K562 (cell line): ENCODE measurements at regions not wholly inside any gene's neighbourhood (a gene's known extent, or its start where the extent isn't known, plus 50 kb on each side); places are given as distances from the start of the nearest gene placed in this dataset.

Source experiments
- ATAC-seq: fragments of 200-7000 bp; cut with Tn5 transposase; 3 replicates; pipeline ENCODE4 v1.9.1; 2020; ENCODE audit warnings: moderate library complexity
- BruUV-seq: library from RNA; stranded (reverse); fragments of 400-500 nt; replicated peaks from 2 replicates; lab custom pipeline; 2021; lab: Mats Ljungman, UMichigan
- CTCF ChIA-PET: fragments of 300-600 bp; formaldehyde crosslinking; extraction: SDS; loops from one replicate; lab custom pipeline; 2021; ENCODE audit warnings: low intra/inter-chr PET ratio; lab: Yijun Ruan, JAX
- POLR2A ChIA-PET: fragments of 300-600, 350-650 bp; sonication (Branson Sonifier 250); formaldehyde crosslinking; extraction: SDS; loops from one replicate; lab custom pipeline; 2021; ENCODE audit warnings: antibody characterized with exemption, inconsistent platforms; lab: Yijun Ruan, JAX
- DNase-seq, 4 experiments: peaks; one replicate each; pipeline versions ENCODE4 v3.0.0 to v3.0.0-alpha.2; 2011 to 2018; ENCODE audit warnings: low spot score in 3 of 4, mixed read lengths in 3 of 4; ENCODE audit errors: extremely low read depth in 1 of 4
- FAIRE-seq: peaks from 2 replicates; lab custom pipeline; 2011; peaks lifted over from hg19 to GRCh38; lab: Jason Lieb, UNC
- H2AFZ ChIP-seq: 2 replicates; pipeline ENCODE4 v1.6.0; 2011; ENCODE audit warnings: low read depth, low read length, control low read depth, inconsistent platforms
- H3K27ac ChIP-seq: fragments of 200-600 bp; 3 replicates; pipeline ENCODE4 v1.8.0; 2011; ENCODE audit warnings: low read depth, mild to moderate bottlenecking, control low read depth, inconsistent platforms, low read length, moderate library complexity, mixed read lengths; ENCODE audit errors: extremely low read depth
- H3K27me3 ChIP-seq, 2 experiments: fragments of 300-600 bp in 1 of 2; 2 replicates in 1 of 2; 3 replicates in 1 of 2; pipeline versions ENCODE4 v1.6.0 to v1.8.0; 2011; ENCODE audit warnings: inconsistent platforms in 2 of 2, low read length in 2 of 2, mild to moderate bottlenecking in 1 of 2, mixed read lengths in 1 of 2, moderate library complexity in 1 of 2; ENCODE audit not compliant: control insufficient read depth in 2 of 2, insufficient read depth in 2 of 2
- H3K36me3 ChIP-seq: fragments of 300-600 bp; 3 replicates; pipeline ENCODE4 v1.8.0; 2011; ENCODE audit warnings: mild to moderate bottlenecking, low read length, inconsistent platforms; ENCODE audit not compliant: control insufficient read depth, insufficient read depth
- H3K4me1 ChIP-seq, 2 experiments: fragments of 200-600 bp in 1 of 2; replicated peaks in 1 of 2; 2 replicates in 1 of 2; 3 replicates in 1 of 2; pipeline versions ENCODE4 v1.5.1 to v1.8.0; 2011; ENCODE audit warnings: inconsistent platforms in 2 of 2, low read length in 2 of 2, mild to moderate bottlenecking in 1 of 2, mixed read lengths in 1 of 2, moderate library complexity in 1 of 2; ENCODE audit not compliant: control insufficient read depth in 2 of 2, insufficient read depth in 2 of 2
- H3K4me2 ChIP-seq: 2 replicates; pipeline ENCODE4 v1.6.1; 2011; ENCODE audit warnings: low read length, control low read depth, inconsistent platforms, mixed read lengths; ENCODE audit not compliant: insufficient read depth
- H3K4me3 ChIP-seq: fragments of 200-600 bp; sonication (generic), shearing (Covaris generic); 2 replicates; pipeline ENCODE4 v1.5.1; 2016; ENCODE audit warnings: control low read depth, inconsistent platforms
- H3K79me2 ChIP-seq: fragments of 200-600 bp; 3 replicates; pipeline ENCODE4 v1.8.0; 2011; ENCODE audit warnings: low read length, inconsistent platforms; ENCODE audit not compliant: control insufficient read depth, insufficient read depth
- H3K9ac ChIP-seq, 2 experiments: 2 replicates each; pipeline versions ENCODE4 v1.6.0 to v1.6.1; 2011; ENCODE audit warnings: low read depth in 2 of 2, low read length in 2 of 2, control low read depth in 1 of 2, inconsistent platforms in 1 of 2, mild to moderate bottlenecking in 1 of 2, mixed read lengths in 1 of 2; ENCODE audit not compliant: insufficient read depth in 1 of 2
- H3K9me1 ChIP-seq: one replicate; pipeline ENCODE4 v1.6.0; 2011; ENCODE audit warnings: inconsistent platforms, mild to moderate bottlenecking, low read length, moderate library complexity; ENCODE audit not compliant: control insufficient read depth, insufficient read depth
- H3K9me3 ChIP-seq: replicated peaks from 2 replicates; pipeline ENCODE4 v1.5.1; 2011; ENCODE audit warnings: low read depth, low read length, inconsistent platforms; ENCODE audit not compliant: control insufficient read depth, insufficient read depth
- H4K20me1 ChIP-seq: replicated peaks from 2 replicates; pipeline ENCODE4 v1.6.1; 2011; ENCODE audit warnings: low read length, inconsistent platforms, mixed read lengths; ENCODE audit not compliant: control insufficient read depth, insufficient read depth
- DNMT1 ChIP-seq: fragments of 450-650 bp; IDR thresholded peaks from 2 replicates; pipeline ENCODE4 v1.6.1; 2016; ENCODE audit warnings: antibody characterized with exemption, mild to moderate bottlenecking
- ESRRA ChIP-seq: fragments of 450-650 bp; IDR thresholded peaks from 2 replicates; pipeline ENCODE4 v1.6.1; 2014; ENCODE audit warnings: low read depth, mild to moderate bottlenecking, moderate library complexity, borderline replicate concordance
- KLF13 ChIP-seq: fragments of 450-650 bp; IDR thresholded peaks from 2 replicates; pipeline ENCODE4 v1.6.1; 2016; ENCODE audit warnings: missing genetic modification characterization, low read depth, mild to moderate bottlenecking, missing compliant biosample characterization, moderate library complexity, borderline replicate concordance
- LARP7 ChIP-seq: fragments of 450-650 bp; IDR thresholded peaks from 2 replicates; pipeline ENCODE4 v1.6.1; 2016
- NCOA2 ChIP-seq, 2 experiments: fragments of 450-650 bp; IDR thresholded peaks; 2 replicates each; pipeline ENCODE4 v1.6.1; 2018; ENCODE audit warnings: mild to moderate bottlenecking in 2 of 2, moderate library complexity in 1 of 2; ENCODE audit not compliant: partially characterized antibody in 2 of 2
- POLR3A ChIP-seq: IDR thresholded peaks from 2 replicates; pipeline ENCODE4 v1.6.1; 2011; ENCODE audit warnings: borderline replicate concordance, mild to moderate bottlenecking, moderate library complexity; ENCODE audit not compliant: insufficient read length, insufficient read depth; ENCODE audit errors: extremely low read depth
- PTRF ChIP-seq: fragments of 450-650 bp; IDR thresholded peaks from 2 replicates; pipeline ENCODE4 v1.6.1; 2016; ENCODE audit warnings: mild to moderate bottlenecking, missing genetic modification characterization, missing compliant biosample characterization
- RCOR1 ChIP-seq, 2 experiments: IDR thresholded peaks; 2 replicates each; pipeline ENCODE4 v1.6.1; 2012; ENCODE audit warnings: low read depth in 2 of 2, low read length in 2 of 2, borderline replicate concordance in 1 of 2, improper control_type of control experiment in 1 of 2
- THRAP3 ChIP-seq: fragments of 450-650 bp; IDR thresholded peaks from 2 replicates; pipeline ENCODE4 v1.6.1; 2016; ENCODE audit warnings: mild to moderate bottlenecking, inconsistent platforms, borderline replicate concordance
- ZC3H8 ChIP-seq: fragments of 450-650 bp; IDR thresholded peaks from 2 replicates; pipeline ENCODE4 v1.6.1; 2017
- ZNF282 ChIP-seq: sonication (generic); formaldehyde crosslinking; IDR thresholded peaks from 2 replicates; pipeline ENCODE4 v1.8.1; 2023; ENCODE audit warnings: missing genetic modification reagents
- WGBS: fragments of 100-300 bp; shearing (Covaris generic); methylation state at CpG from one replicate; pipeline ENCODE4 v1.1.6; 2016; ENCODE audit warnings: low coverage, mixed read lengths; ENCODE audit not compliant: insufficient coverage; ENCODE audit errors: missing lambda C conversion rate; 5-methylcytosine and 5-hydroxymethylcytosine counted together
- in situ Hi-C: fragments of 300-500 bp; cut with MboI; formaldehyde crosslinking; loops from 4 replicates; pipeline ENCODE4 v1.15.0; 2018; ENCODE audit warnings: inconsistent platforms, mixed read lengths
- intact Hi-C: fragments of 100-400 bp; cut with micrococcal nuclease; formaldehyde crosslinking; loops from 2 replicates; pipeline ENCODE4 v1.14.2; 2022
- TF ChIP-seq, protein P1 (sequence below): sonication (generic); formaldehyde crosslinking; IDR thresholded peaks from 2 replicates; pipeline ENCODE4 v1.8.0; 2022; ENCODE audit warnings: missing genetic modification reagents, mild to moderate bottlenecking, borderline replicate concordance
- TF ChIP-seq, protein P2 (sequence below): fragments of 450-650 bp; IDR thresholded peaks from 2 replicates; pipeline ENCODE4 v1.6.1; 2016; ENCODE audit warnings: low read depth, mild to moderate bottlenecking, moderate library complexity
- TF ChIP-seq, protein P3 (sequence below): fragments of 150-350 bp; IDR thresholded peaks from 2 replicates; pipeline ENCODE4 v1.6.1; 2014; ENCODE audit warnings: low read depth, mild to moderate bottlenecking, low read length, borderline replicate concordance

DNA sequence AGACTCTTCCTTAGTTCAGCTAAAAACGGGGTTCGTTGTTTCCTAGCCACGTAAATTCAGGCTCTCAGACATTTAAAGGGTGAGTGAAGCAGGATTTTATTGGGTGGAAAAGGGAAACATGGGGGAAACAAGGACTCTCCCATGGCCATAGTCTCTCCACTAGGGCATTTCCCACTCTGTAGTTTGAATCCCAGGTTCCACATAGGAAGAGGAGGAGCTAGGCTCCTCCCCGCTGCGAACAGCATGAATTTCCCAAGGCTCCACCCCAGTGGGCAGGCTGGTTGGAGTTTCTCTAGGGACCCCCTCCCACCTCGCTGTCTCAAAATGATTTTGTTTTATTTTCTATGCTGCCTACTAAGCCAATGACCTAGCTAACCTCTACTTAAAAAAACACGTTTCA lies 2170.8 kb upstream of the PCDH20 start (continued):
- TF ChIP-seq ZC3H8: no peak

DNA sequence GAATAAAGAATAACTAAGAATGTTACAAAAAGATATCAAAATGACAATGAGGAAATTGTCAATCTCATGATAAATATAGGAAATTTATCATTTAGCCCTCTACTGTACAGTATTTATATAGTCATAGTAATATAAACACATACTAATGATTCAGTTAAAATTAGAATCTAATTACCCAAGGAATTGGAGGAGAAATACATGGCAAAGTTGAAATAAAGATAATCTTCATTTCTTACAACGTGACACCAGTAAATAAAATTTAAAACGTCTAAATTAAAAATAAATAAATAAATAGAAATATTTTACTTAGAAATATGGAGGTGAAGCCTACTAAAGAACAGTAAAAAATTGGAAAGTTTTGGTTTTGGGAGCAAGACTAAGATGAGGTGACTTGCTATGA lies 2163.1 kb upstream of the PCDH20 start:
- Histone ChIP-seq H3K9me3 (no peaks in the 10 kb centered on the region), H4K20me1 (no peaks in the 10 kb centered on the region), H3K27me3 (no peaks in the 10 kb centered on the region), H3K4me3 (no peak overlapping the region), H3K27ac (no peak overlapping the region), H3K4me1 (no peaks in the 10 kb centered on the region), H3K4me2 (no peak overlapping the region), H3K36me3 (no peaks in the 10 kb centered on the region), H3K9ac (no peak overlapping the region), H2AFZ (no peak overlapping the region), H3K9me1 (no peaks in the 10 kb centered on the region), H3K79me2 (no peaks in the 10 kb centered on the region)
- in situ Hi-C loops: no loop called here
- CTCF ChIA-PET: no interaction called here
- 0% methylated on average over 2 of the region's 2 CpGs for WGBS
- ATAC-seq (no peak), DNase-seq (no peak), FAIRE-seq (no peak)
- BruUV-seq: no TSS peak
- intact Hi-C loops: no loop called here
- POLR2A ChIA-PET: no interaction called here
- TF ChIP-seq THRAP3 (no peak), POLR3A (no peak), DNMT1 (no peak), PTRF (no peak), NCOA2 (IDR thresholded peaks at IDR 0.05; ENCODE audit: partially characterized antibody in 2 of 2) (no peak), KLF13 (tag) (no peak), ESRRA (no peak), RCOR1 (IDR thresholded peaks at IDR 0.05; ENCODE audit: borderline replicate concordance in 1 of 2, low read depth in 2 of 2, low read length in 2 of 2) (no peak), ZNF282 (no peak), LARP7 (no peak)
- TF ChIP-seq, protein P1, sequence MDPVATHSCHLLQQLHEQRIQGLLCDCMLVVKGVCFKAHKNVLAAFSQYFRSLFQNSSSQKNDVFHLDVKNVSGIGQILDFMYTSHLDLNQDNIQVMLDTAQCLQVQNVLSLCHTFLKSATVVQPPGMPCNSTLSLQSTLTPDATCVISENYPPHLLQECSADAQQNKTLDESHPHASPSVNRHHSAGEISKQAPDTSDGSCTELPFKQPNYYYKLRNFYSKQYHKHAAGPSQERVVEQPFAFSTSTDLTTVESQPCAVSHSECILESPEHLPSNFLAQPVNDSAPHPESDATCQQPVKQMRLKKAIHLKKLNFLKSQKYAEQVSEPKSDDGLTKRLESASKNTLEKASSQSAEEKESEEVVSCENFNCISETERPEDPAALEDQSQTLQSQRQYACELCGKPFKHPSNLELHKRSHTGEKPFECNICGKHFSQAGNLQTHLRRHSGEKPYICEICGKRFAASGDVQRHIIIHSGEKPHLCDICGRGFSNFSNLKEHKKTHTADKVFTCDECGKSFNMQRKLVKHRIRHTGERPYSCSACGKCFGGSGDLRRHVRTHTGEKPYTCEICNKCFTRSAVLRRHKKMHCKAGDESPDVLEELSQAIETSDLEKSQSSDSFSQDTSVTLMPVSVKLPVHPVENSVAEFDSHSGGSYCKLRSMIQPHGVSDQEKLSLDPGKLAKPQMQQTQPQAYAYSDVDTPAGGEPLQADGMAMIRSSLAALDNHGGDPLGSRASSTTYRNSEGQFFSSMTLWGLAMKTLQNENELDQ (CRISPR knock-in tag): no peak
- TF ChIP-seq, protein P2, sequence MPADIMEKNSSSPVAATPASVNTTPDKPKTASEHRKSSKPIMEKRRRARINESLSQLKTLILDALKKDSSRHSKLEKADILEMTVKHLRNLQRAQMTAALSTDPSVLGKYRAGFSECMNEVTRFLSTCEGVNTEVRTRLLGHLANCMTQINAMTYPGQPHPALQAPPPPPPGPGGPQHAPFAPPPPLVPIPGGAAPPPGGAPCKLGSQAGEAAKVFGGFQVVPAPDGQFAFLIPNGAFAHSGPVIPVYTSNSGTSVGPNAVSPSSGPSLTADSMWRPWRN: no peak
- TF ChIP-seq, protein P3, sequence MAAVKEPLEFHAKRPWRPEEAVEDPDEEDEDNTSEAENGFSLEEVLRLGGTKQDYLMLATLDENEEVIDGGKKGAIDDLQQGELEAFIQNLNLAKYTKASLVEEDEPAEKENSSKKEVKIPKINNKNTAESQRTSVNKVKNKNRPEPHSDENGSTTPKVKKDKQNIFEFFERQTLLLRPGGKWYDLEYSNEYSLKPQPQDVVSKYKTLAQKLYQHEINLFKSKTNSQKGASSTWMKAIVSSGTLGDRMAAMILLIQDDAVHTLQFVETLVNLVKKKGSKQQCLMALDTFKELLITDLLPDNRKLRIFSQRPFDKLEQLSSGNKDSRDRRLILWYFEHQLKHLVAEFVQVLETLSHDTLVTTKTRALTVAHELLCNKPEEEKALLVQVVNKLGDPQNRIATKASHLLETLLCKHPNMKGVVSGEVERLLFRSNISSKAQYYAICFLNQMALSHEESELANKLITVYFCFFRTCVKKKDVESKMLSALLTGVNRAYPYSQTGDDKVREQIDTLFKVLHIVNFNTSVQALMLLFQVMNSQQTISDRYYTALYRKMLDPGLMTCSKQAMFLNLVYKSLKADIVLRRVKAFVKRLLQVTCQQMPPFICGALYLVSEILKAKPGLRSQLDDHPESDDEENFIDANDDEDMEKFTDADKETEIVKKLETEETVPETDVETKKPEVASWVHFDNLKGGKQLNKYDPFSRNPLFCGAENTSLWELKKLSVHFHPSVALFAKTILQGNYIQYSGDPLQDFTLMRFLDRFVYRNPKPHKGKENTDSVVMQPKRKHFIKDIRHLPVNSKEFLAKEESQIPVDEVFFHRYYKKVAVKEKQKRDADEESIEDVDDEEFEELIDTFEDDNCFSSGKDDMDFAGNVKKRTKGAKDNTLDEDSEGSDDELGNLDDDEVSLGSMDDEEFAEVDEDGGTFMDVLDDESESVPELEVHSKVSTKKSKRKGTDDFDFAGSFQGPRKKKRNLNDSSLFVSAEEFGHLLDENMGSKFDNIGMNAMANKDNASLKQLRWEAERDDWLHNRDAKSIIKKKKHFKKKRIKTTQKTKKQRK: no peak
